ENCODE measurements at regions not wholly inside any gene's neighbourhood (a gene's known extent, or its start where the extent isn't known, plus 50 kb on each side); places are given as distances from the start of the nearest gene placed in this dataset.

DNA sequence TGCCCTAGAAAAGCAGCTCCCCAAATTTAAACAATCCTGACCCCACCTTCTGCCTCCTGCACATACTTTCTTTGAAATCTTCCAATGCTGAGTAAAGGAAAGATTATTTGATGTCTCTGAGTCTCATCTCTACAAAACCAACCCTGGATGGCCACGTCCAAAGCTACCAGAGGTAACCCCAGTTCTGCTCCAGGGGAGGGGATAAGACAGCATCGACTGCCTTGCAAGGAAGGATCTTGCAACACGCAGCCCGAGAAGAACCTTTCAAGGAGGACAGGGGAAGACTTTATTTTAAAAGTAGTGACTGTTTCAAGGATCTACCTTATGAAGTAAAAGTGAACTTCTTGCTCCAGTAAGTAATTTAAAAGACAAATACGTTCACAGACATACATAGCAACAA, 66.5 kb upstream of the TMEM45B start:
- TF ChIP-seq SUZ12 (IDR thresholded peaks at IDR 0.05; ENCODE audit: extremely low read depth, insufficient read depth, insufficient read length) (no peak), ZNF274 (IDR thresholded peaks at IDR 0.05; ENCODE audit: low read depth, low read length) (no peak), YY1 (IDR thresholded peaks at IDR 0.05; ENCODE audit: insufficient read depth, insufficient read length) (no peak)

Data from NT2/D1 (cell line).